ENCODE measurements at regions not wholly inside any gene's neighbourhood (a gene's known extent, or its start where the extent isn't known, plus 50 kb on each side); places are given as distances from the start of the nearest gene placed in this dataset.
A peak's percentile ranks its signal among the peaks of the same experiment; 100 is the strongest.

DNA sequence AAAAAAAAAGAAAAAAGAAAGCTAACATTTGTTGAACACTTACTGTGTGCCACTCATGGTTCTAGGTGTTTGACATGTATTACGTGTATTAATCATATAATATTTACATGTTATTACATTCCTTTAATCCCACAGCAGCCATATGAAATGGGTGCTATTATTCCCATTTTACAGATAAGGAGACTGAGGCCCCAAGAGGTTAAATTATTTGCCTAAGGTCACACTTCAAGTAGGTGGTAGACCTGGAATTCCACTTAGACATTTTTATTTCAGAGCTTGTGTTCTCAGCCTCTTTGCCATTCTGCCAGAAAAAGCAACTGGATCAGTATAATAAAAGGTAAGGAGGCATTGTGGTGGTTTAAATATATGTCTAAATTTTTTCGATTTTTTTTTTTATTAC, 55.1 kb upstream of the HS3ST4 start (continued):
- TF ChIP-seq, protein P1, sequence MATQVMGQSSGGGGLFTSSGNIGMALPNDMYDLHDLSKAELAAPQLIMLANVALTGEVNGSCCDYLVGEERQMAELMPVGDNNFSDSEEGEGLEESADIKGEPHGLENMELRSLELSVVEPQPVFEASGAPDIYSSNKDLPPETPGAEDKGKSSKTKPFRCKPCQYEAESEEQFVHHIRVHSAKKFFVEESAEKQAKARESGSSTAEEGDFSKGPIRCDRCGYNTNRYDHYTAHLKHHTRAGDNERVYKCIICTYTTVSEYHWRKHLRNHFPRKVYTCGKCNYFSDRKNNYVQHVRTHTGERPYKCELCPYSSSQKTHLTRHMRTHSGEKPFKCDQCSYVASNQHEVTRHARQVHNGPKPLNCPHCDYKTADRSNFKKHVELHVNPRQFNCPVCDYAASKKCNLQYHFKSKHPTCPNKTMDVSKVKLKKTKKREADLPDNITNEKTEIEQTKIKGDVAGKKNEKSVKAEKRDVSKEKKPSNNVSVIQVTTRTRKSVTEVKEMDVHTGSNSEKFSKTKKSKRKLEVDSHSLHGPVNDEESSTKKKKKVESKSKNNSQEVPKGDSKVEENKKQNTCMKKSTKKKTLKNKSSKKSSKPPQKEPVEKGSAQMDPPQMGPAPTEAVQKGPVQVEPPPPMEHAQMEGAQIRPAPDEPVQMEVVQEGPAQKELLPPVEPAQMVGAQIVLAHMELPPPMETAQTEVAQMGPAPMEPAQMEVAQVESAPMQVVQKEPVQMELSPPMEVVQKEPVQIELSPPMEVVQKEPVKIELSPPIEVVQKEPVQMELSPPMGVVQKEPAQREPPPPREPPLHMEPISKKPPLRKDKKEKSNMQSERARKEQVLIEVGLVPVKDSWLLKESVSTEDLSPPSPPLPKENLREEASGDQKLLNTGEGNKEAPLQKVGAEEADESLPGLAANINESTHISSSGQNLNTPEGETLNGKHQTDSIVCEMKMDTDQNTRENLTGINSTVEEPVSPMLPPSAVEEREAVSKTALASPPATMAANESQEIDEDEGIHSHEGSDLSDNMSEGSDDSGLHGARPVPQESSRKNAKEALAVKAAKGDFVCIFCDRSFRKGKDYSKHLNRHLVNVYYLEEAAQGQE (IDR thresholded peaks at IDR 0.05) = no peak
- TF ChIP-seq CHD2 (IDR thresholded peaks at IDR 0.05; ENCODE audit: low read length, partially characterized antibody) = no peak

DNA sequence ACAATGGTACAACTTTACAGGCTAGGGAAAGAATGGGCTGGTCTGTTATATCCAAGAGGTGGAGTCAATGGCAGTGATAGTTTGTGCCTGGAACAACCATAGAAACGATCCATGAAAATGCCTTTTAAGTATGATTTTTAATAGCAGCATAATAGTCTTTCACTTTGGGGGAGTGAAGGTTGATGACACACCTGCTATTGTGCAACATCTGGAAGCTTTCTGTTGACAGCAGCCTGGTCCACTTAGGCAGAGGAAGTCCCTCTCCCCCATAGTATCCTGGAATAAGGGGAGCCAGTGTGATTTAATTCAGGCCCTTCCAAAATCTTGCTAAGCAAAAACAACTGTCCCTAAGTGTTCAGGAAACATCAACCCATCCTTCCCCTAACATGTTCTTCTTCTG, 56.3 kb upstream of the HS3ST4 start:
- no peak for FAIRE-seq
- CTCF ChIA-PET = no interaction called here
- no peak overlapping the region for H3K27ac ChIP-seq

GRCh38 chr16:25633549-25633948, 58.2 kb upstream of the HS3ST4 start:
- ChIA-PET POLR2A (no interaction called here), CTCF (no interaction called here)
- no peaks in the 10 kb centered on the region for H3K9me3 ChIP-seq
- no peak overlapping the region for H3K4me2 ChIP-seq
- DNase-seq (ENCODE audit: low read depth in 1 of 2, low spot score in 1 of 2) (peak in 1 of 2 experiments; percentile 35), FAIRE-seq (no peak), ATAC-seq (peak; percentile 48 to 50; a peak in 3 of 6 replicates)
- 4% methylated on average over 2 of the region's 2 CpGs for whole genome bisulfite sequencing (ENCODE audit: missing lambda C conversion rate)
- no peak overlapping the region for H3K4me3 ChIP-seq
- H3K27ac ChIP-seq = no peak overlapping the region
- peak; percentile 25; the same call in 1 of the 2 replicates for TF ChIP-seq JUNB (IDR thresholded peaks at IDR 0.05)
- TF ChIP-seq, protein P2, sequence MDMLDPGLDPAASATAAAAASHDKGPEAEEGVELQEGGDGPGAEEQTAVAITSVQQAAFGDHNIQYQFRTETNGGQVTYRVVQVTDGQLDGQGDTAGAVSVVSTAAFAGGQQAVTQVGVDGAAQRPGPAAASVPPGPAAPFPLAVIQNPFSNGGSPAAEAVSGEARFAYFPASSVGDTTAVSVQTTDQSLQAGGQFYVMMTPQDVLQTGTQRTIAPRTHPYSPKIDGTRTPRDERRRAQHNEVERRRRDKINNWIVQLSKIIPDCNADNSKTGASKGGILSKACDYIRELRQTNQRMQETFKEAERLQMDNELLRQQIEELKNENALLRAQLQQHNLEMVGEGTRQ (IDR thresholded peaks at IDR 0.05) = no peak
- no peak for TF ChIP-seq HES2 (IDR thresholded peaks at IDR 0.05)
- no peak for TF ChIP-seq ZSCAN20 (CRISPR knock-in tag; IDR thresholded peaks at IDR 0.05)
- TF ChIP-seq, protein P3, sequence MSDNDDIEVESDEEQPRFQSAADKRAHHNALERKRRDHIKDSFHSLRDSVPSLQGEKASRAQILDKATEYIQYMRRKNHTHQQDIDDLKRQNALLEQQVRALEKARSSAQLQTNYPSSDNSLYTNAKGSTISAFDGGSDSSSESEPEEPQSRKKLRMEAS (IDR thresholded peaks at IDR 0.05) = peak; percentile 17; the same call in 1 of the 2 replicates
- no peak for TF ChIP-seq TFCP2L1 (CRISPR knock-in tag; IDR thresholded peaks at IDR 0.05)
- TF ChIP-seq FOSL2 (IDR thresholded peaks at IDR 0.05) = 0 out of 2 replicates have a peak, but pooled peaks have one; percentile 18
- peak; percentile 68 for TF ChIP-seq FOSL2 (CRISPR knock-in tag; IDR thresholded peaks at IDR 0.05)
- peak; percentile 87 for TF ChIP-seq MAFK (IDR thresholded peaks at IDR 0.05; ENCODE audit: partially characterized antibody)
- H3K4me1 ChIP-seq = no peaks in the 10 kb centered on the region

More for the DNA sequence above, 56.3 kb upstream of the HS3ST4 start:
- no peak overlapping the region for H3K4me3 ChIP-seq
- TF ChIP-seq NPAS2 (CRISPR knock-in tag; IDR thresholded peaks at IDR 0.05; ENCODE audit: borderline replicate concordance) = no peak
- TF ChIP-seq, protein P4, sequence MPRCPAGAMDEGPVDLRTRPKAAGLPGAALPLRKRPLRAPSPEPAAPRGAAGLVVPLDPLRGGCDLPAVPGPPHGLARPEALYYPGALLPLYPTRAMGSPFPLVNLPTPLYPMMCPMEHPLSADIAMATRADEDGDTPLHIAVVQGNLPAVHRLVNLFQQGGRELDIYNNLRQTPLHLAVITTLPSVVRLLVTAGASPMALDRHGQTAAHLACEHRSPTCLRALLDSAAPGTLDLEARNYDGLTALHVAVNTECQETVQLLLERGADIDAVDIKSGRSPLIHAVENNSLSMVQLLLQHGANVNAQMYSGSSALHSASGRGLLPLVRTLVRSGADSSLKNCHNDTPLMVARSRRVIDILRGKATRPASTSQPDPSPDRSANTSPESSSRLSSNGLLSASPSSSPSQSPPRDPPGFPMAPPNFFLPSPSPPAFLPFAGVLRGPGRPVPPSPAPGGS (IDR thresholded peaks at IDR 0.05) = no peak
- no peak for TF ChIP-seq RFX5 (IDR thresholded peaks at IDR 0.05)
- no peak for TF ChIP-seq JUNB (IDR thresholded peaks at IDR 0.05)
- TF ChIP-seq HOXB5 (CRISPR knock-in tag; IDR thresholded peaks at IDR 0.05) = no peak
- no peak for TF ChIP-seq ZSCAN20 (CRISPR knock-in tag; IDR thresholded peaks at IDR 0.05)
- 0% methylated on average over 1 of the region's 1 CpG for WGBS (ENCODE audit: missing lambda C conversion rate)
- no peaks in the 10 kb centered on the region for H3K9me3 ChIP-seq
- POLR2A ChIA-PET = no interaction called here
- ATAC-seq (no peak), DNase-seq (ENCODE audit: low read depth in 1 of 2, low spot score in 1 of 2) (no peak)
- no peaks in the 10 kb centered on the region for H3K4me1 ChIP-seq
- no peak overlapping the region for H3K4me2 ChIP-seq

DNA sequence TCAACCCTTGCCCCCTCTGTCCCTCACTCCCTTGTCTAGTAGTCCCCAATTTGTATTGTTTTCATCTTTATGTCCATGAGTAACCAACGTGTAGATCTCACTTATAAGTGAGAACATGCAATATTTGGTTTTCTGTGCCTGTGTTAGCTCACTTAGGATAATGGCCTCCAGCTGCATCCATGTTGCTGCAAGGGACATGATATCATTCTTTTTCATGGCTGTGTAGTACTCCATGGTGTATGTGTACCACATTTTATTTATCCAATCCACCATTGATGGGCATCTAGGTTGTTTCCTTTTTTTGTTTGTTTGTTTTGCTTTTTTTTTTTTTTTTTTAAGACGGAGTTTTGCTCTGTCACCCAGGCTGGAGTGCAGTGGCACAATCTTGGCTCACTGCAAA, 63.0 kb upstream of the HS3ST4 start:
- CTCF ChIA-PET = no interaction called here
- no peak overlapping the region for H3K27ac ChIP-seq
- no peak for TF ChIP-seq RAD21 (conservative IDR thresholded peaks at IDR 0.05 in 1 of 2, IDR thresholded peaks at IDR 0.05 in 1 of 2)
- TF ChIP-seq KDM1A (IDR thresholded peaks at IDR 0.05; ENCODE audit: low read depth) = no peak
- TF ChIP-seq JUN (IDR thresholded peaks at IDR 0.05) = no peak
- no peak for TF ChIP-seq ZSCAN20 (CRISPR knock-in tag; IDR thresholded peaks at IDR 0.05)
- TF ChIP-seq MYC (IDR thresholded peaks at IDR 0.05; ENCODE audit: borderline replicate concordance, low read length) = no peak
- no peak for TF ChIP-seq FOSL2 (IDR thresholded peaks at IDR 0.05)
- TF ChIP-seq FOSL2 (CRISPR knock-in tag; IDR thresholded peaks at IDR 0.05) = no peak
- no peak for TF ChIP-seq RFX5 (IDR thresholded peaks at IDR 0.05)
- no peak for TF ChIP-seq NPAS2 (CRISPR knock-in tag; IDR thresholded peaks at IDR 0.05; ENCODE audit: borderline replicate concordance)
- TF ChIP-seq POLR2AphosphoS2 (conservative IDR thresholded peaks at IDR 0.05; ENCODE audit: low read length) = no peak
- TF ChIP-seq HOXA7 (CRISPR knock-in tag; IDR thresholded peaks at IDR 0.05) = no peak
- TF ChIP-seq CBX2 (IDR thresholded peaks at IDR 0.05; ENCODE audit: borderline replicate concordance, low read depth) = no peak
- no peak for TF ChIP-seq BHLHE40 (IDR thresholded peaks at IDR 0.05; ENCODE audit: low read depth, low read length)
- no peak for TF ChIP-seq CHD4 (IDR thresholded peaks at IDR 0.05; ENCODE audit: borderline replicate concordance)
- TF ChIP-seq RNF2 (IDR thresholded peaks at IDR 0.05; ENCODE audit: borderline replicate concordance, low read depth) = no peak
- TF ChIP-seq PBX3 (IDR thresholded peaks at IDR 0.05) = no peak
- TF ChIP-seq CHD2 (IDR thresholded peaks at IDR 0.05; ENCODE audit: low read length, partially characterized antibody) = no peak

More for the DNA sequence above, 63.0 kb upstream of the HS3ST4 start:
- POLR2A ChIA-PET = no interaction called here
- no peak overlapping the region for H3K4me2 ChIP-seq
- H3K4me3 ChIP-seq = no peak overlapping the region
- no peaks in the 10 kb centered on the region for H3K4me1 ChIP-seq
- ATAC-seq (no peak), DNase-seq (ENCODE audit: low read depth in 1 of 2, low spot score in 1 of 2) (no peak), FAIRE-seq (no peak)
- 14% methylated on average over 2 of the region's 2 CpGs for WGBS (ENCODE audit: missing lambda C conversion rate)
- H3K9me3 ChIP-seq = no peaks in the 10 kb centered on the region
